K562 (cell line): ENCODE measurements at regions not wholly inside any gene's neighbourhood (a gene's known extent, or its start where the extent isn't known, plus 50 kb on each side); places are given as distances from the start of the nearest gene placed in this dataset.

Experiments used
- ATAC-seq: fragments of 200-7000 bp; cut with Tn5 transposase; 3 replicates; pipeline ENCODE4 v1.9.1; 2020; ENCODE audit warnings: moderate library complexity
- BruUV-seq: library from RNA; stranded (reverse); fragments of 400-500 nt; replicated peaks from 2 replicates; lab custom pipeline; 2021; lab: Mats Ljungman, UMichigan
- CTCF ChIA-PET: fragments of 300-600 bp; formaldehyde crosslinking; extraction: SDS; loops from one replicate; lab custom pipeline; 2021; ENCODE audit warnings: low intra/inter-chr PET ratio; lab: Yijun Ruan, JAX
- POLR2A ChIA-PET: fragments of 300-600, 350-650 bp; sonication (Branson Sonifier 250); formaldehyde crosslinking; extraction: SDS; loops from one replicate; lab custom pipeline; 2021; ENCODE audit warnings: antibody characterized with exemption, inconsistent platforms; lab: Yijun Ruan, JAX
- DNase-seq, 4 experiments: peaks; one replicate each; pipeline versions ENCODE4 v3.0.0 to v3.0.0-alpha.2; 2011 to 2018; ENCODE audit warnings: low spot score in 3 of 4, mixed read lengths in 3 of 4; ENCODE audit errors: extremely low read depth in 1 of 4
- FAIRE-seq: peaks from 2 replicates; lab custom pipeline; 2011; peaks lifted over from hg19 to GRCh38; lab: Jason Lieb, UNC
- H2AFZ ChIP-seq: 2 replicates; pipeline ENCODE4 v1.6.0; 2011; ENCODE audit warnings: low read depth, low read length, control low read depth, inconsistent platforms
- H3K27ac ChIP-seq: fragments of 200-600 bp; 3 replicates; pipeline ENCODE4 v1.8.0; 2011; ENCODE audit warnings: low read depth, mild to moderate bottlenecking, control low read depth, inconsistent platforms, low read length, moderate library complexity, mixed read lengths; ENCODE audit errors: extremely low read depth
- H3K27me3 ChIP-seq, 2 experiments: fragments of 300-600 bp in 1 of 2; 2 replicates in 1 of 2; 3 replicates in 1 of 2; pipeline versions ENCODE4 v1.6.0 to v1.8.0; 2011; ENCODE audit warnings: inconsistent platforms in 2 of 2, low read length in 2 of 2, mild to moderate bottlenecking in 1 of 2, mixed read lengths in 1 of 2, moderate library complexity in 1 of 2; ENCODE audit not compliant: control insufficient read depth in 2 of 2, insufficient read depth in 2 of 2
- H3K36me3 ChIP-seq: fragments of 300-600 bp; 3 replicates; pipeline ENCODE4 v1.8.0; 2011; ENCODE audit warnings: mild to moderate bottlenecking, low read length, inconsistent platforms; ENCODE audit not compliant: control insufficient read depth, insufficient read depth
- H3K4me1 ChIP-seq, 2 experiments: fragments of 200-600 bp in 1 of 2; replicated peaks in 1 of 2; 2 replicates in 1 of 2; 3 replicates in 1 of 2; pipeline versions ENCODE4 v1.5.1 to v1.8.0; 2011; ENCODE audit warnings: inconsistent platforms in 2 of 2, low read length in 2 of 2, mild to moderate bottlenecking in 1 of 2, mixed read lengths in 1 of 2, moderate library complexity in 1 of 2; ENCODE audit not compliant: control insufficient read depth in 2 of 2, insufficient read depth in 2 of 2
- H3K4me2 ChIP-seq: 2 replicates; pipeline ENCODE4 v1.6.1; 2011; ENCODE audit warnings: low read length, control low read depth, inconsistent platforms, mixed read lengths; ENCODE audit not compliant: insufficient read depth
- H3K4me3 ChIP-seq: fragments of 200-600 bp; sonication (generic), shearing (Covaris generic); 2 replicates; pipeline ENCODE4 v1.5.1; 2016; ENCODE audit warnings: control low read depth, inconsistent platforms
- H3K79me2 ChIP-seq: fragments of 200-600 bp; 3 replicates; pipeline ENCODE4 v1.8.0; 2011; ENCODE audit warnings: low read length, inconsistent platforms; ENCODE audit not compliant: control insufficient read depth, insufficient read depth
- H3K9ac ChIP-seq, 2 experiments: 2 replicates each; pipeline versions ENCODE4 v1.6.0 to v1.6.1; 2011; ENCODE audit warnings: low read depth in 2 of 2, low read length in 2 of 2, control low read depth in 1 of 2, inconsistent platforms in 1 of 2, mild to moderate bottlenecking in 1 of 2, mixed read lengths in 1 of 2; ENCODE audit not compliant: insufficient read depth in 1 of 2
- H3K9me1 ChIP-seq: one replicate; pipeline ENCODE4 v1.6.0; 2011; ENCODE audit warnings: inconsistent platforms, mild to moderate bottlenecking, low read length, moderate library complexity; ENCODE audit not compliant: control insufficient read depth, insufficient read depth
- H3K9me3 ChIP-seq: replicated peaks from 2 replicates; pipeline ENCODE4 v1.5.1; 2011; ENCODE audit warnings: low read depth, low read length, inconsistent platforms; ENCODE audit not compliant: control insufficient read depth, insufficient read depth
- H4K20me1 ChIP-seq: replicated peaks from 2 replicates; pipeline ENCODE4 v1.6.1; 2011; ENCODE audit warnings: low read length, inconsistent platforms, mixed read lengths; ENCODE audit not compliant: control insufficient read depth, insufficient read depth
- CGGBP1 ChIP-seq: fragments of 250-450 bp; sonication (Bioruptor Pico); IDR thresholded peaks from 2 replicates; pipeline ENCODE4 v1.9.0; 2021; ENCODE audit warnings: mild to moderate bottlenecking
- CREB3L1 ChIP-seq: fragments of 450-650 bp; IDR thresholded peaks from 2 replicates; pipeline ENCODE4 v1.6.1; 2014; ENCODE audit warnings: low read depth, mild to moderate bottlenecking, moderate library complexity, borderline replicate concordance
- GABPA ChIP-seq: fragments of 200-800 bp; sonication (Bioruptor generic); conservative IDR thresholded peaks from 2 replicates; pipeline ENCODE4 v1.6.1; 2016; ENCODE audit warnings: low read depth, missing genetic modification characterization, missing compliant biosample characterization
- PHF20 ChIP-seq: fragments of 450-650 bp; IDR thresholded peaks from 2 replicates; pipeline ENCODE4 v1.6.1; 2018; ENCODE audit not compliant: partially characterized antibody
- PRMT5 ChIP-seq: sonication (generic); formaldehyde crosslinking; IDR thresholded peaks from 2 replicates; pipeline ENCODE4 v1.5.0; 2020; ENCODE audit warnings: missing genetic modification reagents
- TSC22D4 ChIP-seq: fragments of 450-650 bp; IDR thresholded peaks from 2 replicates; pipeline ENCODE4 v1.6.1; 2016; ENCODE audit warnings: missing genetic modification characterization, missing biosample characterization, control low read depth
- ZFPM2 ChIP-seq: fragments of 250-450 bp; sonication (Bioruptor Pico); IDR thresholded peaks from 2 replicates; pipeline ENCODE4 v1.5.1; 2022; ENCODE audit warnings: mild to moderate bottlenecking
- ZNF175 ChIP-seq: fragments of 200-800 bp; sonication (Bioruptor generic); IDR thresholded peaks from 2 replicates; pipeline ENCODE4 v1.6.1; 2016; ENCODE audit warnings: low read depth, mild to moderate bottlenecking, missing genetic modification characterization, missing compliant biosample characterization
- ZNF197 ChIP-seq: fragments of 200-800 bp; sonication (Bioruptor generic); IDR thresholded peaks from 2 replicates; pipeline ENCODE4 v1.6.1; 2016; ENCODE audit warnings: low read depth, missing genetic modification characterization, missing compliant biosample characterization
- ZNF217 ChIP-seq: sonication (generic); formaldehyde crosslinking; IDR thresholded peaks from 2 replicates; pipeline ENCODE4 v1.8.0; 2022; ENCODE audit warnings: mild to moderate bottlenecking, missing genetic modification reagents
- ZNF277 ChIP-seq: fragments of 250-450 bp; sonication (Bioruptor Pico); IDR thresholded peaks from 2 replicates; pipeline ENCODE4 v1.8.0; 2022; ENCODE audit warnings: inconsistent platforms, mild to moderate bottlenecking, moderate library complexity, borderline replicate concordance
- ZNF583 ChIP-seq: fragments of 250-450 bp; sonication (Bioruptor Pico); IDR thresholded peaks from 2 replicates; pipeline ENCODE4 v1.4.0; 2020
- ZNF764 ChIP-seq: fragments of 250-450 bp; sonication (Bioruptor Pico); IDR thresholded peaks from 2 replicates; pipeline ENCODE4 v1.4.0; 2020; ENCODE audit warnings: low read depth, mild to moderate bottlenecking, moderate library complexity
- WGBS: fragments of 100-300 bp; shearing (Covaris generic); methylation state at CpG from one replicate; pipeline ENCODE4 v1.1.6; 2016; ENCODE audit warnings: low coverage, mixed read lengths; ENCODE audit not compliant: insufficient coverage; ENCODE audit errors: missing lambda C conversion rate; 5-methylcytosine and 5-hydroxymethylcytosine counted together
- in situ Hi-C: fragments of 300-500 bp; cut with MboI; formaldehyde crosslinking; loops from 4 replicates; pipeline ENCODE4 v1.15.0; 2018; ENCODE audit warnings: inconsistent platforms, mixed read lengths
- intact Hi-C: fragments of 100-400 bp; cut with micrococcal nuclease; formaldehyde crosslinking; loops from 2 replicates; pipeline ENCODE4 v1.14.2; 2022
- TF ChIP-seq, protein P1 (sequence below): IDR thresholded peaks from 3 replicates; pipeline ENCODE4 v1.6.1; 2011; ENCODE audit warnings: borderline replicate concordance, mild to moderate bottlenecking, moderate library complexity; ENCODE audit not compliant: insufficient read length; ENCODE audit errors: extremely low read depth

- no peak for DNase-seq
- Histone ChIP-seq H3K4me3 (no peak overlapping the region), H4K20me1 (no peaks in the 10 kb centered on the region), H3K36me3 (no peaks in the 10 kb centered on the region), H3K4me1 (no peaks in the 10 kb centered on the region), H3K27ac (no peak overlapping the region), H3K9me1 (no peaks in the 10 kb centered on the region), H2AFZ (no peak overlapping the region), H3K4me2 (no peak overlapping the region), H3K9ac (no peak overlapping the region), H3K9me3 (no peaks in the 10 kb centered on the region), H3K79me2 (no peaks in the 10 kb centered on the region), H3K27me3 (no peaks in the 10 kb centered on the region)
- WGBS: 25% methylated on average over 16 of the region's 16 CpGs
- no peak for FAIRE-seq
- ChIA-PET CTCF (no interaction called here), POLR2A (no interaction called here)
- no TSS peak for BruUV-seq
- no peak for ATAC-seq
- intact Hi-C loops (no loop called here), in situ Hi-C loops (no loop called here)
- TF ChIP-seq ZFPM2 (CRISPR knock-in tag): no peak
- no peak for TF ChIP-seq ZNF764 (CRISPR knock-in tag)
- TF ChIP-seq ZNF197: no peak
- TF ChIP-seq ZNF175 (CRISPR knock-in tag): no peak
- TF ChIP-seq TSC22D4 (tag): no peak
- TF ChIP-seq GABPA (tag): no peak
- TF ChIP-seq CGGBP1 (CRISPR knock-in tag): no peak
- TF ChIP-seq, protein P1, sequence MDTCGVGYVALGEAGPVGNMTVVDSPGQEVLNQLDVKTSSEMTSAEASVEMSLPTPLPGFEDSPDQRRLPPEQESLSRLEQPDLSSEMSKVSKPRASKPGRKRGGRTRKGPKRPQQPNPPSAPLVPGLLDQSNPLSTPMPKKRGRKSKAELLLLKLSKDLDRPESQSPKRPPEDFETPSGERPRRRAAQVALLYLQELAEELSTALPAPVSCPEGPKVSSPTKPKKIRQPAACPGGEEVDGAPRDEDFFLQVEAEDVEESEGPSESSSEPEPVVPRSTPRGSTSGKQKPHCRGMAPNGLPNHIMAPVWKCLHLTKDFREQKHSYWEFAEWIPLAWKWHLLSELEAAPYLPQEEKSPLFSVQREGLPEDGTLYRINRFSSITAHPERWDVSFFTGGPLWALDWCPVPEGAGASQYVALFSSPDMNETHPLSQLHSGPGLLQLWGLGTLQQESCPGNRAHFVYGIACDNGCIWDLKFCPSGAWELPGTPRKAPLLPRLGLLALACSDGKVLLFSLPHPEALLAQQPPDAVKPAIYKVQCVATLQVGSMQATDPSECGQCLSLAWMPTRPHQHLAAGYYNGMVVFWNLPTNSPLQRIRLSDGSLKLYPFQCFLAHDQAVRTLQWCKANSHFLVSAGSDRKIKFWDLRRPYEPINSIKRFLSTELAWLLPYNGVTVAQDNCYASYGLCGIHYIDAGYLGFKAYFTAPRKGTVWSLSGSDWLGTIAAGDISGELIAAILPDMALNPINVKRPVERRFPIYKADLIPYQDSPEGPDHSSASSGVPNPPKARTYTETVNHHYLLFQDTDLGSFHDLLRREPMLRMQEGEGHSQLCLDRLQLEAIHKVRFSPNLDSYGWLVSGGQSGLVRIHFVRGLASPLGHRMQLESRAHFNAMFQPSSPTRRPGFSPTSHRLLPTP: no peak
- TF ChIP-seq CREB3L1: no peak
- no peak for TF ChIP-seq ZNF217 (CRISPR knock-in tag)
- no peak for TF ChIP-seq ZNF583 (CRISPR knock-in tag)
- no peak for TF ChIP-seq ZNF277
- TF ChIP-seq PRMT5 (CRISPR knock-in tag): no peak
- no peak for TF ChIP-seq PHF20
Observed at GRCh38 chr2:117217145-117217544, 597.3 kb upstream of the DDX18 start.
